Hepatocyte (in vitro differentiated cells): ENCODE measurements at regions not wholly inside any gene's neighbourhood (a gene's known extent, or its start where the extent isn't known, plus 50 kb on each side); places are given as distances from the start of the nearest gene placed in this dataset.

ENCODE experiments used
- DNase-seq: peaks from one replicate; pipeline ENCODE4 v3.0.0-alpha.2; 2016; ENCODE audit warnings: low spot score
- H2AFZ ChIP-seq: fragments of 200-600 bp; sonication (generic); 2 replicates; pipeline ENCODE4 v1.6.0; 2016; ENCODE audit warnings: antibody characterized with exemption, mild to moderate bottlenecking
- H3K27ac ChIP-seq: fragments of 200-600 bp; sonication (generic); 2 replicates; pipeline ENCODE4 v1.5.1; 2016; ENCODE audit warnings: mild to moderate bottlenecking
- H3K27me3 ChIP-seq: fragments of 200-600 bp; sonication (generic); 2 replicates; pipeline ENCODE4 v1.6.1; 2016
- H3K36me3 ChIP-seq: fragments of 200-600 bp; sonication (generic); replicated peaks from 2 replicates; pipeline ENCODE4 v1.5.1; 2016; ENCODE audit warnings: low read depth; ENCODE audit not compliant: insufficient read depth
- H3K4me1 ChIP-seq: fragments of 200-600 bp; sonication (generic); 2 replicates; pipeline ENCODE4 v1.5.1; 2016; ENCODE audit warnings: mild to moderate bottlenecking, moderate library complexity; ENCODE audit not compliant: insufficient read depth
- H3K4me2 ChIP-seq: fragments of 200-600 bp; sonication (generic); 2 replicates; pipeline ENCODE4 v1.6.0; 2016
- H3K4me3 ChIP-seq: fragments of 200-600 bp; sonication (generic); 2 replicates; pipeline ENCODE4 v1.5.1; 2016; ENCODE audit warnings: mild to moderate bottlenecking
- H3K79me2 ChIP-seq: fragments of 200-600 bp; sonication (generic); 2 replicates; pipeline ENCODE4 v1.6.0; 2017; ENCODE audit warnings: mild to moderate bottlenecking
- H3K9me2 ChIP-seq: fragments of 200-600 bp; sonication (generic); replicated peaks from 2 replicates; pipeline ENCODE4 v1.6.0; 2017; ENCODE audit warnings: mild to moderate bottlenecking; ENCODE audit not compliant: insufficient read depth
- H3K9me3 ChIP-seq: fragments of 200-600 bp; sonication (generic); 2 replicates; pipeline ENCODE4 v1.5.1; 2016; ENCODE audit warnings: low read depth, mild to moderate bottlenecking
- H4K20me1 ChIP-seq: fragments of 200-600 bp; sonication (generic); 2 replicates; pipeline ENCODE4 v1.6.0; 2016; ENCODE audit warnings: mild to moderate bottlenecking; ENCODE audit not compliant: insufficient read depth, poor library complexity, severe bottlenecking
- CTCF ChIP-seq: fragments of 200-600 bp; sonication (generic); IDR thresholded peaks from 2 replicates; pipeline ENCODE4 v1.5.1; 2016; ENCODE audit warnings: antibody characterized with exemption, mild to moderate bottlenecking; ENCODE audit not compliant: poor library complexity
- EZH2 ChIP-seq: fragments of 200-600 bp; sonication (generic); IDR thresholded peaks from 2 replicates; pipeline ENCODE4 v1.6.1; 2016; ENCODE audit warnings: antibody characterized with exemption, mild to moderate bottlenecking, borderline replicate concordance
- EZH2phosphoT487 ChIP-seq: fragments of 200-600 bp; sonication (generic); IDR thresholded peaks from one replicate; pipeline ENCODE4 v1.6.1; 2018; ENCODE audit warnings: antibody characterized with exemption, mild to moderate bottlenecking, low read depth, moderate library complexity; ENCODE audit not compliant: unreplicated experiment, severe bottlenecking
- WGBS: methylation state at CpG from one replicate; pipeline ENCODE4 v1.1.6; 2016; ENCODE audit warnings: low lambda C conversion rate; ENCODE audit errors: missing lambda C conversion rate; 5-methylcytosine and 5-hydroxymethylcytosine counted together

- no peak overlapping the region for H3K27ac ChIP-seq
- H3K4me2 ChIP-seq = no peak overlapping the region
- no peak overlapping the region for H2AFZ ChIP-seq
- H3K4me1 ChIP-seq = no peaks in the 10 kb centered on the region
- H3K9me2 ChIP-seq = no peaks in the 10 kb centered on the region
- H3K4me3 ChIP-seq = no peak overlapping the region
- no peaks in the 10 kb centered on the region for H4K20me1 ChIP-seq
- no peaks in the 10 kb centered on the region for H3K79me2 ChIP-seq
- H3K36me3 ChIP-seq = no peaks in the 10 kb centered on the region
- H3K27me3 ChIP-seq = peaks cover 21% of the 10 kb centered on the region
- WGBS = 21% methylated on average over 20 of the region's 20 CpGs
- DNase-seq = no peak
- TF ChIP-seq EZH2 = no peak
- no peak for TF ChIP-seq EZH2phosphoT487
- TF ChIP-seq CTCF = no peak
- no peaks in the 10 kb centered on the region for H3K9me3 ChIP-seq
These were observed 571.6 kb downstream of the AJAP1 start for GRCh38 chr1:5225707-5226704.

GRCh38 chr1:5223206-5223605, 568.8 kb downstream of the AJAP1 start:
- WGBS = 64% methylated on average over 4 of the region's 4 CpGs
- Histone ChIP-seq H3K79me2 (no peaks in the 10 kb centered on the region), H4K20me1 (no peaks in the 10 kb centered on the region), H3K4me3 (no peak overlapping the region), H3K4me1 (no peaks in the 10 kb centered on the region), H3K9me2 (no peaks in the 10 kb centered on the region), H3K27me3 (peaks cover 15% of the 10 kb centered on the region), H3K4me2 (no peak overlapping the region), H3K27ac (no peak overlapping the region), H2AFZ (no peak overlapping the region), H3K9me3 (no peaks in the 10 kb centered on the region), H3K36me3 (no peaks in the 10 kb centered on the region)
- TF ChIP-seq EZH2phosphoT487 = no peak
- TF ChIP-seq CTCF = no peak
- TF ChIP-seq EZH2 = no peak
- DNase-seq = no peak

- Histone ChIP-seq H3K9me2 (no peaks in the 10 kb centered on the region), H3K27ac (no peak overlapping the region), H3K79me2 (no peaks in the 10 kb centered on the region), H2AFZ (no peak overlapping the region), H3K4me1 (no peaks in the 10 kb centered on the region), H3K4me2 (no peak overlapping the region), H3K9me3 (no peaks in the 10 kb centered on the region), H3K4me3 (no peak overlapping the region), H4K20me1 (no peaks in the 10 kb centered on the region), H3K36me3 (no peaks in the 10 kb centered on the region), H3K27me3 (peaks cover 15% of the 10 kb centered on the region)
- 70% methylated on average over 4 of the region's 4 CpGs for WGBS
- TF ChIP-seq CTCF = no peak
- no peak for TF ChIP-seq EZH2
- TF ChIP-seq EZH2phosphoT487 = no peak
- no peak for DNase-seq
These were observed 568.2 kb downstream of the AJAP1 start for GRCh38 chr1:5222626-5223025.
